ENCODE measurements at regions not wholly inside any gene's neighbourhood (a gene's known extent, or its start where the extent isn't known, plus 50 kb on each side); places are given as distances from the start of the nearest gene placed in this dataset.

DNA sequence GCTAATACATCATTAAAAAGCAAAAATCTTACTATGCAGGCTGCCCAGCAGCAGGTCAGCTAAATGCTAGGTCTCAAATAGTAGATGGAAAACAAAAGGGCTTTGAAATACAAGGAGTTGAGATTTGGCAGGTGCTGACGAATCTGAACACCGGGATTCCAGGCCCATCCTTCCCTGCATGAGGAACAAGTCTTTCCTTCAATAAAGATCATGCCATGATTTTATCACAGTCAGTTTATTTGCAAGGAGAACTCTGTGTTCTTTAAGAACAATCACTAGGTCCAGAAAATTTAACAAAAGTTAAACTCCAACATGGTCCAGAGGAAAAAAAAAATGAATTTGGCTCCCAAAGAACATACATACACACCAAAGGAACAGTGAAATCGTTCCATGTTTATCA is 551.4 kb downstream of the SLITRK6 start:
- H3K4me1 Mint-ChIP-seq: no peaks in the 10 kb centered on the region
- ChIA-PET POLR2A (no interaction called here), CTCF (no interaction called here)
- ATAC-seq: no peak
- no peak overlapping the region for H3K27ac Mint-ChIP-seq
- no peak for TF ChIP-seq NFATC4 (CRISPR knock-in tag; IDR thresholded peaks at IDR 0.05)
- TF ChIP-seq TCF7 (CRISPR knock-in tag; IDR thresholded peaks at IDR 0.05; ENCODE audit: low read depth): no peak
- no peak for TF ChIP-seq GTF2I (CRISPR knock-in tag; conservative IDR thresholded peaks at IDR 0.05)
- no peak for TF ChIP-seq FOXK1 (CRISPR knock-in tag; IDR thresholded peaks at IDR 0.05)
- TF ChIP-seq, protein P1, sequence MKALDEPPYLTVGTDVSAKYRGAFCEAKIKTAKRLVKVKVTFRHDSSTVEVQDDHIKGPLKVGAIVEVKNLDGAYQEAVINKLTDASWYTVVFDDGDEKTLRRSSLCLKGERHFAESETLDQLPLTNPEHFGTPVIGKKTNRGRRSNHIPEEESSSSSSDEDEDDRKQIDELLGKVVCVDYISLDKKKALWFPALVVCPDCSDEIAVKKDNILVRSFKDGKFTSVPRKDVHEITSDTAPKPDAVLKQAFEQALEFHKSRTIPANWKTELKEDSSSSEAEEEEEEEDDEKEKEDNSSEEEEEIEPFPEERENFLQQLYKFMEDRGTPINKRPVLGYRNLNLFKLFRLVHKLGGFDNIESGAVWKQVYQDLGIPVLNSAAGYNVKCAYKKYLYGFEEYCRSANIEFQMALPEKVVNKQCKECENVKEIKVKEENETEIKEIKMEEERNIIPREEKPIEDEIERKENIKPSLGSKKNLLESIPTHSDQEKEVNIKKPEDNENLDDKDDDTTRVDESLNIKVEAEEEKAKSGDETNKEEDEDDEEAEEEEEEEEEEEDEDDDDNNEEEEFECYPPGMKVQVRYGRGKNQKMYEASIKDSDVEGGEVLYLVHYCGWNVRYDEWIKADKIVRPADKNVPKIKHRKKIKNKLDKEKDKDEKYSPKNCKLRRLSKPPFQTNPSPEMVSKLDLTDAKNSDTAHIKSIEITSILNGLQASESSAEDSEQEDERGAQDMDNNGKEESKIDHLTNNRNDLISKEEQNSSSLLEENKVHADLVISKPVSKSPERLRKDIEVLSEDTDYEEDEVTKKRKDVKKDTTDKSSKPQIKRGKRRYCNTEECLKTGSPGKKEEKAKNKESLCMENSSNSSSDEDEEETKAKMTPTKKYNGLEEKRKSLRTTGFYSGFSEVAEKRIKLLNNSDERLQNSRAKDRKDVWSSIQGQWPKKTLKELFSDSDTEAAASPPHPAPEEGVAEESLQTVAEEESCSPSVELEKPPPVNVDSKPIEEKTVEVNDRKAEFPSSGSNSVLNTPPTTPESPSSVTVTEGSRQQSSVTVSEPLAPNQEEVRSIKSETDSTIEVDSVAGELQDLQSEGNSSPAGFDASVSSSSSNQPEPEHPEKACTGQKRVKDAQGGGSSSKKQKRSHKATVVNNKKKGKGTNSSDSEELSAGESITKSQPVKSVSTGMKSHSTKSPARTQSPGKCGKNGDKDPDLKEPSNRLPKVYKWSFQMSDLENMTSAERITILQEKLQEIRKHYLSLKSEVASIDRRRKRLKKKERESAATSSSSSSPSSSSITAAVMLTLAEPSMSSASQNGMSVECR (CRISPR knock-in tag; IDR thresholded peaks at IDR 0.05; ENCODE audit: borderline replicate concordance): no peak
- TF ChIP-seq KAT7 (CRISPR knock-in tag; IDR thresholded peaks at IDR 0.05; ENCODE audit: borderline replicate concordance): no peak
- TF ChIP-seq, protein P2, sequence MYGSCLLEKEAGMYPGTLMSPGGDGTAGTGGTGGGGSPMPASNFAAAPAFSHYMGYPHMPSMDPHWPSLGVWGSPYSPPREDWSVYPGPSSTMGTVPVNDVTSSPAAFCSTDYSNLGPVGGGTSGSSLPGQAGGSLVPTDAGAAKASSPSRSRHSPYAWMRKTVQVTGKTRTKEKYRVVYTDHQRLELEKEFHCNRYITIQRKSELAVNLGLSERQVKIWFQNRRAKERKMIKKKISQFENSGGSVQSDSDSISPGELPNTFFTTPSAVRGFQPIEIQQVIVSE (CRISPR knock-in tag; IDR thresholded peaks at IDR 0.05; ENCODE audit: borderline replicate concordance): no peak
- no peak for TF ChIP-seq RORB (CRISPR knock-in tag; IDR thresholded peaks at IDR 0.05)
- no peak for TF ChIP-seq SMAD4 (CRISPR knock-in tag; IDR thresholded peaks at IDR 0.05)
- no peak for TF ChIP-seq ZNF423 (CRISPR knock-in tag; IDR thresholded peaks at IDR 0.05)
- TF ChIP-seq, protein P3, sequence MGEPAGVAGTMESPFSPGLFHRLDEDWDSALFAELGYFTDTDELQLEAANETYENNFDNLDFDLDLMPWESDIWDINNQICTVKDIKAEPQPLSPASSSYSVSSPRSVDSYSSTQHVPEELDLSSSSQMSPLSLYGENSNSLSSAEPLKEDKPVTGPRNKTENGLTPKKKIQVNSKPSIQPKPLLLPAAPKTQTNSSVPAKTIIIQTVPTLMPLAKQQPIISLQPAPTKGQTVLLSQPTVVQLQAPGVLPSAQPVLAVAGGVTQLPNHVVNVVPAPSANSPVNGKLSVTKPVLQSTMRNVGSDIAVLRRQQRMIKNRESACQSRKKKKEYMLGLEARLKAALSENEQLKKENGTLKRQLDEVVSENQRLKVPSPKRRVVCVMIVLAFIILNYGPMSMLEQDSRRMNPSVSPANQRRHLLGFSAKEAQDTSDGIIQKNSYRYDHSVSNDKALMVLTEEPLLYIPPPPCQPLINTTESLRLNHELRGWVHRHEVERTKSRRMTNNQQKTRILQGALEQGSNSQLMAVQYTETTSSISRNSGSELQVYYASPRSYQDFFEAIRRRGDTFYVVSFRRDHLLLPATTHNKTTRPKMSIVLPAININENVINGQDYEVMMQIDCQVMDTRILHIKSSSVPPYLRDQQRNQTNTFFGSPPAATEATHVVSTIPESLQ (CRISPR knock-in tag; IDR thresholded peaks at IDR 0.05): no peak
- TF ChIP-seq ELF4 (CRISPR knock-in tag; IDR thresholded peaks at IDR 0.05; ENCODE audit: low read depth): no peak
- TF ChIP-seq, protein P4, sequence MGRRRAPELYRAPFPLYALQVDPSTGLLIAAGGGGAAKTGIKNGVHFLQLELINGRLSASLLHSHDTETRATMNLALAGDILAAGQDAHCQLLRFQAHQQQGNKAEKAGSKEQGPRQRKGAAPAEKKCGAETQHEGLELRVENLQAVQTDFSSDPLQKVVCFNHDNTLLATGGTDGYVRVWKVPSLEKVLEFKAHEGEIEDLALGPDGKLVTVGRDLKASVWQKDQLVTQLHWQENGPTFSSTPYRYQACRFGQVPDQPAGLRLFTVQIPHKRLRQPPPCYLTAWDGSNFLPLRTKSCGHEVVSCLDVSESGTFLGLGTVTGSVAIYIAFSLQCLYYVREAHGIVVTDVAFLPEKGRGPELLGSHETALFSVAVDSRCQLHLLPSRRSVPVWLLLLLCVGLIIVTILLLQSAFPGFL (CRISPR knock-in tag; IDR thresholded peaks at IDR 0.05; ENCODE audit: borderline replicate concordance): no peak
- TF ChIP-seq FOXP1 (CRISPR knock-in tag; IDR thresholded peaks at IDR 0.05; ENCODE audit: borderline replicate concordance): no peak
- TF ChIP-seq NFE2L1 (CRISPR knock-in tag; IDR thresholded peaks at IDR 0.05): no peak
- no peak for TF ChIP-seq MXD4 (CRISPR knock-in tag; IDR thresholded peaks at IDR 0.05; ENCODE audit: borderline replicate concordance)
- TF ChIP-seq, protein P5, sequence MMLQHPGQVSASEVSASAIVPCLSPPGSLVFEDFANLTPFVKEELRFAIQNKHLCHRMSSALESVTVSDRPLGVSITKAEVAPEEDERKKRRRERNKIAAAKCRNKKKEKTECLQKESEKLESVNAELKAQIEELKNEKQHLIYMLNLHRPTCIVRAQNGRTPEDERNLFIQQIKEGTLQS (CRISPR knock-in tag; conservative IDR thresholded peaks at IDR 0.05): no peak
- no peak for TF ChIP-seq NR2C2 (CRISPR knock-in tag; IDR thresholded peaks at IDR 0.05)
- no peak for TF ChIP-seq ZNF317 (CRISPR knock-in tag; IDR thresholded peaks at IDR 0.05; ENCODE audit: borderline replicate concordance, low read depth)
- no peak for DNase-seq (ENCODE audit: low spot score)
- no peak overlapping the region for H3K4me3 Mint-ChIP-seq
- peaks cover under 1% of the 10 kb centered on the region for H3K9me3 Mint-ChIP-seq
- H3K36me3 Mint-ChIP-seq: no peaks in the 10 kb centered on the region
- H3K27me3 Mint-ChIP-seq (ENCODE audit: low read depth): no peaks in the 10 kb centered on the region

DNA sequence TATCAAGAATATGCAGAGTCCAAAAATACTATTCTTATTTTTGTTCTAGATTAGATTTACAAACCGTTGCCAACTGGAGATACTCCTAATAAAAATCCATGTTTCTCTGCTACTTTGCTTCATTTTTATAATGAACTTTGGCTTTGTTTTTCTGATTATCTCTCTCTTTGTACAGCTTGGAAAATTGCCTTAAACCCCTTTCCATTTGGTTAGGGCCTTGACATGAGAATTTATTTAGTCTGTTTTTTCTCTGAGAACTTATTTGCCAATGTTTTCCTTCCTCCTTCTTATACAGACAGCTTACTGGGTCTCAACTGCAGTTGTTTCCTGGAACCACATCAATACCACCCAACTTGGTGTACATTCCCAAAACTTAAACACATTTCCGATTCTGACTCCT is 555.4 kb downstream of the SLITRK6 start:
- Mint-ChIP-seq H3K27ac (no peak overlapping the region), H3K36me3 (no peaks in the 10 kb centered on the region), H3K4me1 (no peaks in the 10 kb centered on the region), H3K9me3 (no peaks in the 10 kb centered on the region), H3K27me3 (ENCODE audit: low read depth) (no peaks in the 10 kb centered on the region), H3K4me3 (no peak overlapping the region)
- CTCF ChIA-PET: no interaction called here
- POLR2A ChIA-PET: no interaction called here
- no peak for DNase-seq (ENCODE audit: low spot score)
- no peak for ATAC-seq
- TF ChIP-seq ZNF423 (CRISPR knock-in tag; IDR thresholded peaks at IDR 0.05) (no peak), TCF7 (CRISPR knock-in tag; IDR thresholded peaks at IDR 0.05; ENCODE audit: low read depth) (no peak)
- TF ChIP-seq, protein P6, sequence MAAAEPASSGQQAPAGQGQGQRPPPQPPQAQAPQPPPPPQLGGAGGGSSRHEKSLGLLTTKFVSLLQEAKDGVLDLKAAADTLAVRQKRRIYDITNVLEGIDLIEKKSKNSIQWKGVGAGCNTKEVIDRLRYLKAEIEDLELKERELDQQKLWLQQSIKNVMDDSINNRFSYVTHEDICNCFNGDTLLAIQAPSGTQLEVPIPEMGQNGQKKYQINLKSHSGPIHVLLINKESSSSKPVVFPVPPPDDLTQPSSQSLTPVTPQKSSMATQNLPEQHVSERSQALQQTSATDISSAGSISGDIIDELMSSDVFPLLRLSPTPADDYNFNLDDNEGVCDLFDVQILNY (CRISPR knock-in tag; IDR thresholded peaks at IDR 0.05): no peak
